ENCODE measurements at regions not wholly inside any gene's neighbourhood (a gene's known extent, or its start where the extent isn't known, plus 50 kb on each side); places are given as distances from the start of the nearest gene placed in this dataset.

- H3K4me1 ChIP-seq (ENCODE audit: insufficient read depth, low read length), result peaks cover 22% of the 10 kb centered on the region
- no peaks in the 10 kb centered on the region for H3K9me3 ChIP-seq (ENCODE audit: control insufficient read depth, insufficient read depth, low read length)
- H3K36me3 ChIP-seq (ENCODE audit: insufficient read depth, low read length), result no peaks in the 10 kb centered on the region
- no peak overlapping the region for H3K9ac ChIP-seq (ENCODE audit: low read depth, low read length)
Measured at GRCh38 chr1:22257290-22258275, 114.7 kb upstream of the WNT4 start.

- Histone ChIP-seq H3K9ac (ENCODE audit: low read depth, low read length) (no peak overlapping the region), H3K4me1 (ENCODE audit: insufficient read depth, low read length) (peaks cover 26% of the 10 kb centered on the region), H3K36me3 (ENCODE audit: insufficient read depth, low read length) (no peaks in the 10 kb centered on the region), H3K9me3 (ENCODE audit: control insufficient read depth, insufficient read depth, low read length) (no peaks in the 10 kb centered on the region)
Measured at GRCh38 chr1:22258698-22259097, 115.8 kb upstream of the WNT4 start.

GRCh38 chr1:22259551-22260282 lies 116.8 kb upstream of the WNT4 start:
- H3K9me3 ChIP-seq (ENCODE audit: control insufficient read depth, insufficient read depth, low read length), result no peaks in the 10 kb centered on the region
- peaks cover 34% of the 10 kb centered on the region for H3K4me1 ChIP-seq (ENCODE audit: insufficient read depth, low read length)
- H3K36me3 ChIP-seq (ENCODE audit: insufficient read depth, low read length), result no peaks in the 10 kb centered on the region
- H3K9ac ChIP-seq (ENCODE audit: low read depth, low read length), result no peak overlapping the region

- no peaks in the 10 kb centered on the region for H3K36me3 ChIP-seq (ENCODE audit: insufficient read depth, low read length)
- H3K4me1 ChIP-seq (ENCODE audit: insufficient read depth, low read length), result peaks cover 28% of the 10 kb centered on the region
- H3K9ac ChIP-seq (ENCODE audit: low read depth, low read length), result no peak overlapping the region
- no peaks in the 10 kb centered on the region for H3K9me3 ChIP-seq (ENCODE audit: control insufficient read depth, insufficient read depth, low read length)
Measured at GRCh38 chr1:22260860-22261432, 118.0 kb upstream of the WNT4 start.

GRCh38 chr1:22261580-22261979 lies 118.7 kb upstream of the WNT4 start:
- no peaks in the 10 kb centered on the region for H3K36me3 ChIP-seq (ENCODE audit: insufficient read depth, low read length)
- no peaks in the 10 kb centered on the region for H3K9me3 ChIP-seq (ENCODE audit: control insufficient read depth, insufficient read depth, low read length)
- H3K9ac ChIP-seq (ENCODE audit: low read depth, low read length), result no peak overlapping the region
- peaks cover 28% of the 10 kb centered on the region for H3K4me1 ChIP-seq (ENCODE audit: insufficient read depth, low read length)

- H3K36me3 ChIP-seq (ENCODE audit: insufficient read depth, low read length), result no peaks in the 10 kb centered on the region
- no peaks in the 10 kb centered on the region for H3K9me3 ChIP-seq (ENCODE audit: control insufficient read depth, insufficient read depth, low read length)
- no peak overlapping the region for H3K9ac ChIP-seq (ENCODE audit: low read depth, low read length)
- peaks cover 23% of the 10 kb centered on the region for H3K4me1 ChIP-seq (ENCODE audit: insufficient read depth, low read length)
Measured at GRCh38 chr1:22262583-22262982, 119.7 kb upstream of the WNT4 start.

GRCh38 chr1:22263359-22263758 lies 120.5 kb upstream of the WNT4 start:
- Histone ChIP-seq H3K9me3 (ENCODE audit: control insufficient read depth, insufficient read depth, low read length) (no peaks in the 10 kb centered on the region), H3K9ac (ENCODE audit: low read depth, low read length) (no peak overlapping the region), H3K4me1 (ENCODE audit: insufficient read depth, low read length) (peaks cover 23% of the 10 kb centered on the region), H3K36me3 (ENCODE audit: insufficient read depth, low read length) (no peaks in the 10 kb centered on the region)

GRCh38 chr1:22264464-22265341 lies 121.8 kb upstream of the WNT4 start:
- H3K4me1 ChIP-seq (ENCODE audit: insufficient read depth, low read length), result peaks cover 23% of the 10 kb centered on the region

GRCh38 chr1:22266141-22266540 lies 123.2 kb upstream of the WNT4 start:
- Histone ChIP-seq H3K36me3 (ENCODE audit: insufficient read depth, low read length) (no peaks in the 10 kb centered on the region), H3K9me3 (ENCODE audit: control insufficient read depth, insufficient read depth, low read length) (no peaks in the 10 kb centered on the region), H3K9ac (ENCODE audit: low read depth, low read length) (no peak overlapping the region), H3K4me1 (ENCODE audit: insufficient read depth, low read length) (peaks cover 20% of the 10 kb centered on the region)

More at GRCh38 chr1:22264464-22265341, 121.8 kb upstream of the WNT4 start:
- no peaks in the 10 kb centered on the region for H3K9me3 ChIP-seq (ENCODE audit: control insufficient read depth, insufficient read depth, low read length)
- no peak overlapping the region for H3K9ac ChIP-seq (ENCODE audit: low read depth, low read length)
- H3K36me3 ChIP-seq (ENCODE audit: insufficient read depth, low read length), result no peaks in the 10 kb centered on the region

GRCh38 chr1:22267413-22268175 lies 124.7 kb upstream of the WNT4 start:
- Histone ChIP-seq H3K9me3 (ENCODE audit: control insufficient read depth, insufficient read depth, low read length) (no peaks in the 10 kb centered on the region), H3K4me1 (ENCODE audit: insufficient read depth, low read length) (peaks cover 12% of the 10 kb centered on the region; the same call in 1 of the 2 replicates), H3K9ac (ENCODE audit: low read depth, low read length) (no peak overlapping the region), H3K36me3 (ENCODE audit: insufficient read depth, low read length) (no peaks in the 10 kb centered on the region)

GRCh38 chr1:22268327-22268726 lies 125.4 kb upstream of the WNT4 start:
- H3K4me1 ChIP-seq (ENCODE audit: insufficient read depth, low read length), result peaks cover 8% of the 10 kb centered on the region; the same call in 1 of the 2 replicates
- H3K9ac ChIP-seq (ENCODE audit: low read depth, low read length), result no peak overlapping the region
- no peaks in the 10 kb centered on the region for H3K36me3 ChIP-seq (ENCODE audit: insufficient read depth, low read length)
- H3K9me3 ChIP-seq (ENCODE audit: control insufficient read depth, insufficient read depth, low read length), result no peaks in the 10 kb centered on the region

- Histone ChIP-seq H3K4me1 (ENCODE audit: insufficient read depth, low read length) (no peaks in the 10 kb centered on the region; the same call in 1 of the 2 replicates), H3K9ac (ENCODE audit: low read depth, low read length) (no peak overlapping the region), H3K9me3 (ENCODE audit: control insufficient read depth, insufficient read depth, low read length) (no peaks in the 10 kb centered on the region)
Measured at GRCh38 chr1:22271847-22272801, 129.2 kb upstream of the WNT4 start.

More at GRCh38 chr1:22271847-22272801, 129.2 kb upstream of the WNT4 start:
- H3K36me3 ChIP-seq (ENCODE audit: insufficient read depth, low read length), result no peaks in the 10 kb centered on the region

Data from ES-I3 (cell line).